Skeletal muscle satellite cell (primary cell): ENCODE measurements at regions not wholly inside any gene's neighbourhood (a gene's known extent, or its start where the extent isn't known, plus 50 kb on each side); places are given as distances from the start of the nearest gene placed in this dataset.
"Not testable (repeated sequence)": the region's sequence is repeated elsewhere in the genome, so short reads cannot be mapped to it uniquely, and the experiment has no call there.

Experiments
- H3K27me3 ChIP-seq: 2 replicates; pipeline ENCODE4 v1.7.0; 2013; ENCODE audit warnings: low read length; ENCODE audit not compliant: control insufficient read depth, insufficient read depth
- H3K36me3 ChIP-seq: 2 replicates; pipeline ENCODE4 v1.7.0; 2013; ENCODE audit warnings: mild to moderate bottlenecking, control low read depth, low read length; ENCODE audit not compliant: insufficient read depth
- H3K4me1 ChIP-seq: 2 replicates; pipeline ENCODE4 v1.7.0; 2013; ENCODE audit warnings: low read length; ENCODE audit not compliant: control insufficient read depth, insufficient read depth
- H3K4me2 ChIP-seq: 2 replicates; pipeline ENCODE4 v1.7.0; 2013; ENCODE audit warnings: mild to moderate bottlenecking, low read length
- H3K4me3 ChIP-seq: 2 replicates; pipeline ENCODE4 v1.7.0; 2013; ENCODE audit warnings: low read length
- H3K9ac ChIP-seq: 2 replicates; pipeline ENCODE4 v1.7.0; 2013; ENCODE audit warnings: mild to moderate bottlenecking, low read depth, low read length, moderate library complexity
- H3K9me3 ChIP-seq: replicated peaks from 2 replicates; pipeline ENCODE4 v1.7.0; 2013; ENCODE audit warnings: mild to moderate bottlenecking, control low read depth, low read length

GRCh38 chr1:215287362-215287761 is 204.8 kb downstream of the KCNK2 start:
- Histone ChIP-seq H3K36me3 (no peaks in the 10 kb centered on the region), H3K4me1 (peaks cover 12% of the 10 kb centered on the region), H3K9me3 (no peaks in the 10 kb centered on the region), H3K27me3 (no peaks in the 10 kb centered on the region), H3K9ac (no peak overlapping the region), H3K4me3 (no peak overlapping the region), H3K4me2 (no peak overlapping the region)

DNA sequence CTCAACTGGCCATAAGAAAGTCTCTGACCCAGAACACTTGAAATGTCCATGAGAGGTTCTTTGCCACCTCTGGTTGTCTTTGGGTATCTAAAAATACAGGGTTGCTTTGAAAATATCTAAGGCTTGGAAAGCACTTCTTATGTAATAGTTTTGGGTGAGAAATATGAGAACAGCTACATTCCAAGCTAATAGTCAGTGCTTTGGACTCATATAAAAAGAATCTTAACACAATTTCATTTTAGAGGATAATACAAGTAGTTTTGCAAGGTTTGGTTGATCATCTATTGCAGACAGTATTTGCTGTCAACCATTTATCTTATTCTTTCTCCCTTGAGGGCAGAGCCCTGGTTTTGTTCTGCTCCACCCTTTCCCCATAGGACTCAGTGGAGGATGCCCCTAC is 207.5 kb downstream of the KCNK2 start:
- H3K9me3 ChIP-seq, result peaks cover 4% of the 10 kb centered on the region
- H3K4me2 ChIP-seq, result peak overlapping the region; percentile 22
- H3K36me3 ChIP-seq, result no peaks in the 10 kb centered on the region
- no peaks in the 10 kb centered on the region for H3K27me3 ChIP-seq
- H3K9ac ChIP-seq, result no peak overlapping the region
- H3K4me1 ChIP-seq, result peaks cover 10% of the 10 kb centered on the region
- H3K4me3 ChIP-seq, result no peak overlapping the region

- peaks cover 10% of the 10 kb centered on the region for H3K4me1 ChIP-seq
- no peaks in the 10 kb centered on the region for H3K36me3 ChIP-seq
- H3K9me3 ChIP-seq, result peaks cover 6% of the 10 kb centered on the region
- H3K4me2 ChIP-seq, result no peak overlapping the region
- H3K9ac ChIP-seq, result no peak overlapping the region
- H3K27me3 ChIP-seq, result no peaks in the 10 kb centered on the region
- H3K4me3 ChIP-seq, result no peak overlapping the region
These were observed 210.4 kb downstream of the KCNK2 start for GRCh38 chr1:215292932-215293331.

- H3K27me3 ChIP-seq, result no peaks in the 10 kb centered on the region
- no peaks in the 10 kb centered on the region for H3K4me1 ChIP-seq
- H3K9me3 ChIP-seq, result no peaks in the 10 kb centered on the region
- H3K36me3 ChIP-seq, result no peaks in the 10 kb centered on the region
- no peak overlapping the region for H3K4me3 ChIP-seq
- no peak overlapping the region for H3K9ac ChIP-seq
- no peak overlapping the region for H3K4me2 ChIP-seq
These were observed 223.9 kb downstream of the KCNK2 start for GRCh38 chr1:215306426-215306825.

DNA sequence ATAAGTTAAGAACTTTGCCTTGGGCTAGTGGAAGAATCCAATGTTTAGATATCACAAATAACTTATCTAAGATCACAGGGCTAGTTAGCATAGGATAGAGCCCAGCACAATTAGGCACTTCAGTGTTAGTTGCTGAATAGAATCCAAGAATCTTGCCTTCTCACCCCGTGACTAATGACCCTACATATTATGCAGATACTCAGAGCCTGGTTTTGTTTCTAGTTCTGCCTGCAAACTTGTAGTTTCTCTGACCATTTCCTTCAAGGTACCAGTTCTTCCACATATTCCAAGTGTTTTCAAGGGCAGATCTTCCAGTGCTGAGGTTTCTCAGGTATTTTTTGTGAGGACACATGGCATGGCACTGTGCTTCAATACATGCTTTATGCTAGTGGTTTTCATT is 239.3 kb downstream of the KCNK2 start:
- H3K4me3 ChIP-seq, result no peak overlapping the region
- no peak overlapping the region for H3K4me2 ChIP-seq
- H3K27me3 ChIP-seq, result no peaks in the 10 kb centered on the region
- H3K4me1 ChIP-seq, result no peaks in the 10 kb centered on the region
- H3K9me3 ChIP-seq, result no peaks in the 10 kb centered on the region
- H3K9ac ChIP-seq, result no peak overlapping the region
- H3K36me3 ChIP-seq, result no peaks in the 10 kb centered on the region

DNA sequence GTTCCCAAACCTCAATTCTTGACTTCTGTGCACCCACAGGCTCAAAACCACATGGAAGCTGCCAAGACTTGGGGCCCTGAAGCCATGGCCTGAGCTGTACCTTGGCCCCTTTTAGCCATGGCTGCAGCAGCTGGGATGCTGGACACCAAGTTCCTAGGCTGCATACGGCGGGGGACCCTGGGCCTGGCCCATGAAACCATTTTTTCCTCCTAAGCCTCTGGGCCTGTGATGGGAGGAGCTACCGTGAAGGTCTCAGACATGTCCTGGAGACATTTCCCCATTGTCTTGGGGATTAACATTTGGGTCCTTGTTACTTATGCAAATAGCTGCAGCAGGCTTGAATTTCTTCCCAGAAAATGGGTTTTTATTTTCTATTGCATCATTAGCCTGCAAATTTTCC is 241.5 kb downstream of the KCNK2 start:
- H3K36me3 ChIP-seq, H3K4me3 ChIP-seq, H3K4me2 ChIP-seq, H3K9me3 ChIP-seq, H3K4me1 ChIP-seq, H3K27me3 ChIP-seq, H3K9ac ChIP-seq: not testable (repeated sequence)

DNA sequence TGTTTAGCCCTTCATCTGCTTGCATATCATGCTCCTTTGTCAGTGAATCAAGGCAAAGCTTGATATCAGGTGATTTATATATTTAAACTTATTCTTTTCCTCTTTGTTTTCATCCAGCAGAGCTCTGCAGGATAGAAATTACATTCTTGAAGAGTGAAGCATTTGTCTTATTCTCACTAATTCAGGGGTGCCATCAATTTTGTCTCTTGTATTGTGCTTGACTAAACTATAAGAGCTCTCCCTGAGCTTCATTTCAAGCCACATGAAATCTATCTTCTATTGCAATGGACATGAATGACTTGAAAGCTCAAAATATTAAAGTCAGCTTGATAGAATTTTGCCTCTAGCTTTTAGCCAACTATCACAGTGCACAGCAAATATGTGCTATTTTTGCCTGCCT is 236.7 kb upstream of the KCTD3 start:
- no peak overlapping the region for H3K4me2 ChIP-seq
- H3K9ac ChIP-seq, result no peak overlapping the region
- H3K4me1 ChIP-seq, result no peaks in the 10 kb centered on the region
- no peaks in the 10 kb centered on the region for H3K9me3 ChIP-seq
- no peaks in the 10 kb centered on the region for H3K27me3 ChIP-seq
- no peak overlapping the region for H3K4me3 ChIP-seq
- H3K36me3 ChIP-seq, result no peaks in the 10 kb centered on the region

DNA sequence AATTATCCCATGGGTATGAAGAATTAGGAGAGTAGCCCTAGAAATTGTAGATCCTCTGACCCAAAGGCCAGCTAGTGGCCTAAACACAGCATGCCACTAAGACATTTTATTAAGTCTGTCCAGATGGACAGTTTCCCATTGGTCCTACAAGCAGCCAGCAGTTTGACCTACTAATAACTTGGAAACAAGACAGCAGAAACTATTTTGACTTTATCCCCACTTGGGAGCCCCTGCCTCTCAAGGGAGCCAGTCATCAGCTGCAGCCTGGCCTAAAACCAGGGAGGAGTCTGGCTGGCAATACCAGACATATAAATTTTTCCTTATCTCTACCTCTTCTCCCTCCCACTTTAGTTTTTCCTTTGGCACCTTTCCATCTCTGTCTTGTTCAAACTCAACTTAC is 222.6 kb upstream of the KCTD3 start:
- no peak overlapping the region for H3K9ac ChIP-seq
- H3K36me3 ChIP-seq, result no peaks in the 10 kb centered on the region
- no peaks in the 10 kb centered on the region for H3K4me1 ChIP-seq
- H3K9me3 ChIP-seq, result no peaks in the 10 kb centered on the region
- no peak overlapping the region for H3K4me2 ChIP-seq
- H3K27me3 ChIP-seq, result no peaks in the 10 kb centered on the region
- no peak overlapping the region for H3K4me3 ChIP-seq

GRCh38 chr1:215345208-215345607 is 221.9 kb upstream of the KCTD3 start:
- Histone ChIP-seq H3K4me3 (no peak overlapping the region), H3K36me3 (no peaks in the 10 kb centered on the region), H3K27me3 (no peaks in the 10 kb centered on the region), H3K9me3 (no peaks in the 10 kb centered on the region), H3K9ac (no peak overlapping the region), H3K4me1 (no peaks in the 10 kb centered on the region), H3K4me2 (no peak overlapping the region)

- Histone ChIP-seq H3K9ac (no peak overlapping the region), H3K4me2 (no peak overlapping the region), H3K36me3 (no peaks in the 10 kb centered on the region), H3K9me3 (no peaks in the 10 kb centered on the region), H3K4me3 (no peak overlapping the region), H3K27me3 (no peaks in the 10 kb centered on the region), H3K4me1 (no peaks in the 10 kb centered on the region)
These were observed 221.3 kb upstream of the KCTD3 start for GRCh38 chr1:215345766-215346165.

- H3K4me1 ChIP-seq, result no peaks in the 10 kb centered on the region
- H3K36me3 ChIP-seq, result no peaks in the 10 kb centered on the region
- H3K4me3 ChIP-seq, result no peak overlapping the region
- no peaks in the 10 kb centered on the region for H3K27me3 ChIP-seq
- no peaks in the 10 kb centered on the region for H3K9me3 ChIP-seq
- H3K9ac ChIP-seq, result no peak overlapping the region
- no peak overlapping the region for H3K4me2 ChIP-seq
These were observed 209.2 kb upstream of the KCTD3 start for GRCh38 chr1:215357901-215358300.

DNA sequence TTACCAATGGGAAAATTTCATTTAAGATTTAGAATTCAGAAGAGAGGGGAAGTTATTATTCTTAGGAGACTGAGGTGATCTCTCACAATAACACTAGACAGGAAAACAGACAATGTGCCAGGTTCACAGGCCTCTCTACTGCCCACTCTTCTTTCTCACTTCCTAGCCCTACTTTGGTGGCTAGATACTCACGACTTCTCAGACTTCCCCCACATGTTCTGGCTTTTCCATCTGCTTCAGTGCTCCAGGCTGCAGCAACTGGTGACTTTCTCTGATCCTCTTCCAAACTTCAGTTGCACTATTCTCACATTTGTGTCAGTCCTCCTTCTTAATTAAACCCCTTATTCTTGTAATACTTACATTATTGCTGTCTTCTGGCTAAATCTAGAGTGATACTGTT is 208.7 kb upstream of the KCTD3 start:
- no peak overlapping the region for H3K9ac ChIP-seq
- no peak overlapping the region for H3K4me3 ChIP-seq
- no peaks in the 10 kb centered on the region for H3K9me3 ChIP-seq
- no peaks in the 10 kb centered on the region for H3K4me1 ChIP-seq
- H3K27me3 ChIP-seq, result no peaks in the 10 kb centered on the region
- no peak overlapping the region for H3K4me2 ChIP-seq
- no peaks in the 10 kb centered on the region for H3K36me3 ChIP-seq
